Erythroblast (primary cell): ENCODE measurements at regions not wholly inside any gene's neighbourhood (a gene's known extent, or its start where the extent isn't known, plus 50 kb on each side); places are given as distances from the start of the nearest gene placed in this dataset.

Experiments used
- GATA1 ChIP-seq: IDR thresholded peaks from 2 replicates; pipeline ENCODE4 v1.6.1; 2011; ENCODE audit warnings: low read depth, mild to moderate bottlenecking, control low read depth, low read length, moderate library complexity
- POLR2A ChIP-seq: IDR thresholded peaks from 2 replicates; pipeline ENCODE4 v1.6.1; 2011; ENCODE audit warnings: mild to moderate bottlenecking, low read length

- TF ChIP-seq POLR2A (no peak), GATA1 (no peak)
Measured at GRCh38 chr16:6177616-6178180, 1080.1 kb upstream of the EEF2KMT start.
